NCI-H2029 (cell line): ENCODE measurements at regions not wholly inside any gene's neighbourhood (a gene's known extent, or its start where the extent isn't known, plus 50 kb on each side); places are given as distances from the start of the nearest gene placed in this dataset.
"Not testable (repeated sequence)": the region's sequence is repeated elsewhere in the genome, so short reads cannot be mapped to it uniquely, and the experiment has no call there.

Experiments
- DNase-seq: peaks from one replicate; lab custom pipeline; 2025; lab: John Stamatoyannopoulos, UW

- not testable (repeated sequence) for DNase-seq
Observed at GRCh38 chr2:17193433-17193890, 324.8 kb downstream of the RAD51AP2 start.

- DNase-seq = no peak
Observed at GRCh38 chr2:17191223-17191622, 327.0 kb downstream of the RAD51AP2 start.

GRCh38 chr2:17190527-17190926 lies 327.7 kb downstream of the RAD51AP2 start:
- DNase-seq = no peak

GRCh38 chr2:17188721-17189120 lies 329.5 kb downstream of the RAD51AP2 start:
- DNase-seq = no peak

- DNase-seq = no peak
Observed at GRCh38 chr2:17184512-17184911, 333.7 kb downstream of the RAD51AP2 start.

GRCh38 chr2:17182399-17182798 lies 335.8 kb downstream of the RAD51AP2 start:
- DNase-seq = no peak

- no peak for DNase-seq
Observed at GRCh38 chr2:17181051-17181752, 337.0 kb downstream of the RAD51AP2 start.

- no peak for DNase-seq
Observed at GRCh38 chr2:17179145-17179808, 339.0 kb downstream of the RAD51AP2 start.

- DNase-seq = no peak
Observed at GRCh38 chr2:17177088-17177487, 341.2 kb downstream of the RAD51AP2 start.

GRCh38 chr2:17171446-17172049 lies 346.7 kb downstream of the RAD51AP2 start:
- DNase-seq = no peak

- no peak for DNase-seq
Observed at GRCh38 chr2:17166506-17166905, 351.7 kb downstream of the RAD51AP2 start.

GRCh38 chr2:17164550-17164949 lies 353.7 kb downstream of the RAD51AP2 start:
- DNase-seq = no peak

- no peak for DNase-seq
Observed at GRCh38 chr2:17163638-17164037, 354.6 kb downstream of the RAD51AP2 start.

- DNase-seq = no peak
Observed at GRCh38 chr2:17162713-17163112, 355.5 kb downstream of the RAD51AP2 start.

GRCh38 chr2:17160594-17160993 lies 357.6 kb downstream of the RAD51AP2 start:
- DNase-seq = no peak

- no peak for DNase-seq
Observed at GRCh38 chr2:17156086-17156485, 362.2 kb downstream of the RAD51AP2 start.

- no peak for DNase-seq
Observed at GRCh38 chr2:17149945-17150344, 368.3 kb downstream of the RAD51AP2 start.

- no peak for DNase-seq
Observed at GRCh38 chr2:17148407-17149145, 369.7 kb downstream of the RAD51AP2 start.

GRCh38 chr2:17146358-17146757 lies 371.9 kb downstream of the RAD51AP2 start:
- DNase-seq = no peak

- DNase-seq = no peak
Observed at GRCh38 chr2:17136877-17137276, 381.4 kb downstream of the RAD51AP2 start.

- no peak for DNase-seq
Observed at GRCh38 chr2:17136231-17136630, 382.0 kb downstream of the RAD51AP2 start.

- no peak for DNase-seq
Observed at GRCh38 chr2:17135619-17136018, 382.6 kb downstream of the RAD51AP2 start.
